H7 (cell line): ENCODE measurements at regions not wholly inside any gene's neighbourhood (a gene's known extent, or its start where the extent isn't known, plus 50 kb on each side); places are given as distances from the start of the nearest gene placed in this dataset.
A peak's percentile ranks its signal among the peaks of the same experiment; 100 is the strongest.
"Not testable (repeated sequence)": the region's sequence is repeated elsewhere in the genome, so short reads cannot be mapped to it uniquely, and the experiment has no call there.

Source experiments
- DNase-seq: peaks from one replicate; pipeline ENCODE4 v3.0.0; 2012
- H3K27me3 ChIP-seq: 2 replicates; pipeline ENCODE4 v1.6.0; 2011; ENCODE audit warnings: mild to moderate bottlenecking, low read length; ENCODE audit not compliant: control insufficient read depth, insufficient read depth
- H3K36me3 ChIP-seq: replicated peaks from 2 replicates; pipeline ENCODE4 v1.5.1; 2011; ENCODE audit warnings: low read length; ENCODE audit not compliant: control insufficient read depth, insufficient read depth
- H3K4me3 ChIP-seq: 2 replicates; pipeline ENCODE4 v1.5.1; 2011; ENCODE audit warnings: low read depth, mild to moderate bottlenecking, control low read depth, low read length, moderate library complexity; ENCODE audit not compliant: insufficient read depth

GRCh38 chr6:14597090-14597489 is 479.5 kb downstream of the CD83 start:
- no peak overlapping the region for H3K4me3 ChIP-seq
- no peaks in the 10 kb centered on the region for H3K27me3 ChIP-seq
- no peaks in the 10 kb centered on the region for H3K36me3 ChIP-seq
- no peak for DNase-seq

GRCh38 chr6:14598017-14598864 is 480.7 kb downstream of the CD83 start:
- Histone ChIP-seq H3K4me3 (no peak overlapping the region), H3K36me3 (no peaks in the 10 kb centered on the region), H3K27me3 (no peaks in the 10 kb centered on the region)
- peak; percentile 19 for DNase-seq

DNA sequence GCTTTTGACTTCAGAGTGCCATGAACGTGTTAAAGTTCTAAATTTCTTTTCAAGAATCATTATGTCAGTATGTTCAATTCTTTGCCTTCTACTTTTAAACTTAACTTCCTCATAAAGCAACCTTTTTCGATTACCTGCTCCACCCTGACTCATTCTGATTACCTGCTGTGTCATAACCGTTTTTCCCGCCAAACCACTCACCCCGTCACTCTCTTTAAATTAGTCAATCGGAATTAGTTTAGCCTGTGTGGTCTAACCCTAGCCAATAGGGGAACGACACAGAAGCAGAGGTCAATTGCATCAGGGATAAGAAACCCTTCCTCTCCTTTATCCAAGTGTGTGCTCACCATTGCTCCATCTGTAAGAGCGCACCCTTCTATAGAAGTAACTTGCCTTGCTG is 482.7 kb downstream of the CD83 start:
- DNase-seq, H3K4me3 ChIP-seq, H3K27me3 ChIP-seq, H3K36me3 ChIP-seq: not testable (repeated sequence)

- H3K4me3 ChIP-seq, result no peak overlapping the region
- H3K36me3 ChIP-seq, result no peaks in the 10 kb centered on the region
- H3K27me3 ChIP-seq, result no peaks in the 10 kb centered on the region
- DNase-seq, result no peak
Observed at GRCh38 chr6:14601490-14601889, 483.9 kb downstream of the CD83 start.

DNA sequence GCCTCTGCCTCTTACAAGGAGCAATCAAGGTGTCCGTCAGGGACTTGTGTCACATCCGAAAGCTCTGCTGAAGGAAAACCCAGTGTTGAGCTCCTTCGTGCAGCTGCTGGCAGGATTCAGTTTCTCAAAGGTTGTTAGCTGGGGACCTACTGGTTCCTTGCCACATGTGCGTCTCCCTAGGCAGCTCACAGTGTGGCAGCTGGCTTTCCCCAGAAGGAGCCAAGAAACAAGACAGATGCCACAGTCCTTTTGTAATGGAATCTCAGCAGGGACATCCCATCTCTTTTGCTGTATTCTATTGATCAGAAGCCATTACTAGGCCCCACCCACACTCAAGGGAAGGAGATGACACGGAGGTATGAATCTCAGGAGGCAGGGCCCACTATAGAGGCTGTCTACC is 488.8 kb downstream of the CD83 start:
- no peak for DNase-seq
- Histone ChIP-seq H3K27me3 (no peaks in the 10 kb centered on the region), H3K4me3 (no peak overlapping the region), H3K36me3 (no peaks in the 10 kb centered on the region)

DNA sequence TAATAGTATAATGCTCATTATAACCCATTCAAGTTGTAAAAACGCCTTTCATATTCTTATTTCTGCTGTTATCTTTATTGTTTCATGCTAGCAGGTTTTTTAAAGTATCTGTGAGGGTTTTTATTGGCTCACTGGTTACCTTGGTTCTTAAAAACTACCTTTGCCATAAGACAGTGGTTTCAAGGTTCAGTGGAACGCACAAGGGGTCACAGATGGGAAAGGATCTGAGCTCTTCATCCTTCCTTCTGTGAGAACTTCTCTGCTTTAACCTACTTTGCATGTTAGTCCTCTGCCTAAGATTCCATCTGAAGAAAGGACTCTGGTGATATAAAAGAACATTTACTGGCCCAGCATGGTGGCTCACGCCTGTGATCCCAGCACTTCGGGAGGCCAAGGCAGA is 492.6 kb downstream of the CD83 start:
- no peak for DNase-seq
- Histone ChIP-seq H3K4me3 (no peak overlapping the region), H3K36me3 (no peaks in the 10 kb centered on the region), H3K27me3 (no peaks in the 10 kb centered on the region)

GRCh38 chr6:14612016-14612980 is 494.7 kb downstream of the CD83 start:
- Histone ChIP-seq H3K36me3 (no peaks in the 10 kb centered on the region), H3K27me3 (no peaks in the 10 kb centered on the region), H3K4me3 (no peak overlapping the region)
- no peak for DNase-seq

GRCh38 chr6:14614631-14615030 is 497.1 kb downstream of the CD83 start:
- H3K4me3 ChIP-seq, result no peak overlapping the region
- DNase-seq, result no peak
- H3K36me3 ChIP-seq, result no peaks in the 10 kb centered on the region
- no peaks in the 10 kb centered on the region for H3K27me3 ChIP-seq

- no peak for DNase-seq
- no peaks in the 10 kb centered on the region for H3K36me3 ChIP-seq
- no peak overlapping the region for H3K4me3 ChIP-seq
- no peaks in the 10 kb centered on the region for H3K27me3 ChIP-seq
Observed at GRCh38 chr6:14616656-14617055, 499.1 kb downstream of the CD83 start.

GRCh38 chr6:14618759-14619418 is 501.3 kb downstream of the CD83 start:
- DNase-seq, result no peak
- Histone ChIP-seq H3K4me3 (no peak overlapping the region), H3K36me3 (no peaks in the 10 kb centered on the region), H3K27me3 (no peaks in the 10 kb centered on the region)

DNA sequence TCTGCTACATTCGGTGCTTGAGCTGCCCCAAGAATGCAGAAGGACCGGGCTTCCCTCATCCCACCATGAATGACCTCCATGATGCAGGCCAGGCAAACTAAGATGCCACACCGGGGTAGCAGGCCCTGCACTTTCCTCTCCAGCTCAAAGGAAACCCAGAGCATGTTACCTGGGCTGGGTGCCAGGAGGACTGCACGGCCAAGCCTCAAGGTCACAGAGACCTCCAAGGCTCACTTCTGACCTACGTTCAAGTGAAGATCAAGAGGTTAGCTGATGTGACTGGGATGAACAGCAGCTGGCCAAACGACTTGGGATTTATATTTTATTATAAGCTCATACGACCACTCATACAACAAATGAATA is 501.8 kb downstream of the CD83 start:
- DNase-seq, result no peak
- H3K36me3 ChIP-seq, result no peaks in the 10 kb centered on the region
- no peaks in the 10 kb centered on the region for H3K27me3 ChIP-seq
- no peak overlapping the region for H3K4me3 ChIP-seq

GRCh38 chr6:14620522-14620921 is 502.9 kb downstream of the CD83 start:
- H3K36me3 ChIP-seq, result no peaks in the 10 kb centered on the region
- DNase-seq, result no peak
- H3K4me3 ChIP-seq, result no peak overlapping the region
- H3K27me3 ChIP-seq, result no peaks in the 10 kb centered on the region

GRCh38 chr6:14621518-14621917 is 503.9 kb downstream of the CD83 start:
- Histone ChIP-seq H3K36me3 (no peaks in the 10 kb centered on the region), H3K4me3 (no peak overlapping the region), H3K27me3 (no peaks in the 10 kb centered on the region)
- DNase-seq, result no peak

- H3K36me3 ChIP-seq, result no peaks in the 10 kb centered on the region
- peak; percentile 35 for DNase-seq
- H3K4me3 ChIP-seq, result no peak overlapping the region
- H3K27me3 ChIP-seq, result no peaks in the 10 kb centered on the region
Observed at GRCh38 chr6:14622085-14622484, 504.5 kb downstream of the CD83 start.
